OCI-LY7 (cell line): ENCODE measurements at regions not wholly inside any gene's neighbourhood (a gene's known extent, or its start where the extent isn't known, plus 50 kb on each side); places are given as distances from the start of the nearest gene placed in this dataset.

ENCODE experiments used
- BruUV-seq: library from RNA; stranded (reverse); fragments of 400-500 nt; replicated peaks from 2 replicates; lab custom pipeline; 2021; lab: Mats Ljungman, UMichigan
- CTCF ChIA-PET: fragments of 300-600 bp; sonication (Branson Sonifier 250); formaldehyde crosslinking; loops from one replicate; lab custom pipeline; 2022; ENCODE audit warnings: antibody characterized with exemption; ENCODE audit not compliant: unreplicated experiment; lab: Charles Lee
- POLR2A ChIA-PET: fragments of 300-600 bp; sonication (Branson Sonifier 250); formaldehyde crosslinking; loops from one replicate; lab custom pipeline; 2022; ENCODE audit warnings: antibody characterized with exemption; lab: Charles Lee
- DNase-seq: peaks from one replicate; pipeline ENCODE4 v3.0.0-alpha.2; 2015; ENCODE audit warnings: low spot score
- H2AFZ ChIP-seq: fragments of 200-600 bp; sonication (generic), shearing (Covaris generic); 2 replicates; pipeline ENCODE4 v1.6.1; 2014; ENCODE audit warnings: mild to moderate bottlenecking, antibody characterized with exemption, low read length, moderate library complexity
- H3K27ac ChIP-seq: fragments of 200-600 bp; sonication (generic); 2 replicates; pipeline ENCODE4 v1.5.1; 2014; ENCODE audit warnings: mixed run types, low read depth, mild to moderate bottlenecking, moderate library complexity, low read length, inconsistent platforms; ENCODE audit not compliant: poor library complexity, severe bottlenecking
- H3K36me3 ChIP-seq: fragments of 200-600 bp; sonication (generic); 2 replicates; pipeline ENCODE4 v1.6.1; 2014; ENCODE audit warnings: mild to moderate bottlenecking, antibody characterized with exemption, low read length, moderate library complexity, mixed read lengths; ENCODE audit not compliant: insufficient read depth
- H3K4me1 ChIP-seq: fragments of 200-600 bp; sonication (generic); 2 replicates; pipeline ENCODE4 v1.5.1; 2014; ENCODE audit warnings: mild to moderate bottlenecking, low read length; ENCODE audit not compliant: insufficient read depth, poor library complexity, severe bottlenecking
- H3K4me2 ChIP-seq: fragments of 200-600 bp; sonication (generic); 2 replicates; pipeline ENCODE4 v1.6.1; 2014; ENCODE audit warnings: mild to moderate bottlenecking, low read length
- H3K4me3 ChIP-seq: fragments of 200-600 bp; sonication (generic); 2 replicates; pipeline ENCODE4 v1.5.1; 2014; ENCODE audit warnings: mild to moderate bottlenecking, low read depth, low read length; ENCODE audit not compliant: poor library complexity, severe bottlenecking
- H3K79me2 ChIP-seq: fragments of 200-600 bp; sonication (generic); 2 replicates; pipeline ENCODE4 v1.6.1; 2016; ENCODE audit warnings: low read depth, mild to moderate bottlenecking, low read length, moderate library complexity, mixed read lengths; ENCODE audit not compliant: insufficient read depth
- H3K9me2 ChIP-seq: fragments of 200-600 bp; sonication (generic); 2 replicates; pipeline ENCODE4 v1.6.1; 2016; ENCODE audit warnings: mild to moderate bottlenecking, low read length, mixed read lengths; ENCODE audit not compliant: insufficient read depth
- H3K9me3 ChIP-seq: fragments of 200-600 bp; sonication (generic); 2 replicates; pipeline ENCODE4 v1.6.1; 2014; ENCODE audit warnings: mild to moderate bottlenecking, mixed run types, low read length, mixed read lengths
- H4K20me1 ChIP-seq: fragments of 200-600 bp; sonication (generic); 2 replicates; pipeline ENCODE4 v1.6.1; 2014; ENCODE audit warnings: mild to moderate bottlenecking, antibody characterized with exemption, low read length, moderate library complexity, mixed read lengths; ENCODE audit not compliant: insufficient read depth
- EZH2phosphoT487 ChIP-seq: fragments of 200-600 bp; sonication (generic); IDR thresholded peaks from 2 replicates; pipeline ENCODE4 v1.6.1; 2018; ENCODE audit warnings: low read depth, borderline replicate concordance, mild to moderate bottlenecking, mixed run types, antibody characterized with exemption, low read length, moderate library complexity, mixed read lengths
- intact Hi-C: fragments of 100-400 bp; cut with micrococcal nuclease; formaldehyde crosslinking; loops from one replicate; pipeline ENCODE4 v1.10.0; 2022; ENCODE audit not compliant: unreplicated experiment
- TF ChIP-seq, protein P1 (sequence below): fragments of 200-600 bp; sonication (generic); conservative IDR thresholded peaks from 2 replicates; pipeline ENCODE4 v1.5.1; 2014; ENCODE audit warnings: mild to moderate bottlenecking, antibody characterized with exemption, low read length, moderate library complexity, mixed read lengths

- no TSS peak for BruUV-seq
- Histone ChIP-seq H3K4me1 (no peaks in the 10 kb centered on the region), H2AFZ (no peak overlapping the region), H3K4me2 (no peak overlapping the region), H3K27ac (no peak overlapping the region), H3K79me2 (no peaks in the 10 kb centered on the region), H3K36me3 (no peaks in the 10 kb centered on the region), H3K4me3 (no peak overlapping the region), H3K9me2 (no peaks in the 10 kb centered on the region), H4K20me1 (no peaks in the 10 kb centered on the region), H3K9me3 (no peaks in the 10 kb centered on the region)
- POLR2A ChIA-PET: no interaction called here
- TF ChIP-seq EZH2phosphoT487: no peak
- TF ChIP-seq, protein P1, sequence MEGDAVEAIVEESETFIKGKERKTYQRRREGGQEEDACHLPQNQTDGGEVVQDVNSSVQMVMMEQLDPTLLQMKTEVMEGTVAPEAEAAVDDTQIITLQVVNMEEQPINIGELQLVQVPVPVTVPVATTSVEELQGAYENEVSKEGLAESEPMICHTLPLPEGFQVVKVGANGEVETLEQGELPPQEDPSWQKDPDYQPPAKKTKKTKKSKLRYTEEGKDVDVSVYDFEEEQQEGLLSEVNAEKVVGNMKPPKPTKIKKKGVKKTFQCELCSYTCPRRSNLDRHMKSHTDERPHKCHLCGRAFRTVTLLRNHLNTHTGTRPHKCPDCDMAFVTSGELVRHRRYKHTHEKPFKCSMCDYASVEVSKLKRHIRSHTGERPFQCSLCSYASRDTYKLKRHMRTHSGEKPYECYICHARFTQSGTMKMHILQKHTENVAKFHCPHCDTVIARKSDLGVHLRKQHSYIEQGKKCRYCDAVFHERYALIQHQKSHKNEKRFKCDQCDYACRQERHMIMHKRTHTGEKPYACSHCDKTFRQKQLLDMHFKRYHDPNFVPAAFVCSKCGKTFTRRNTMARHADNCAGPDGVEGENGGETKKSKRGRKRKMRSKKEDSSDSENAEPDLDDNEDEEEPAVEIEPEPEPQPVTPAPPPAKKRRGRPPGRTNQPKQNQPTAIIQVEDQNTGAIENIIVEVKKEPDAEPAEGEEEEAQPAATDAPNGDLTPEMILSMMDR: no peak
- CTCF ChIA-PET: no interaction called here
- no peak for DNase-seq
- intact Hi-C loops: no loop called here
These were observed 91.7 kb upstream of the MMADHC start for GRCh38 chr2:149679286-149679685.

GRCh38 chr2:149677416-149677815 is 89.8 kb upstream of the MMADHC start:
- CTCF ChIA-PET: no interaction called here
- H3K4me1 ChIP-seq: no peaks in the 10 kb centered on the region
- intact Hi-C loops: no loop called here
- H3K9me3 ChIP-seq: no peaks in the 10 kb centered on the region
- H3K4me2 ChIP-seq: no peak overlapping the region
- no TSS peak for BruUV-seq
- POLR2A ChIA-PET: no interaction called here
- DNase-seq: no peak
- no peaks in the 10 kb centered on the region for H3K79me2 ChIP-seq
- no peak overlapping the region for H3K27ac ChIP-seq
- H3K36me3 ChIP-seq: no peaks in the 10 kb centered on the region
- H2AFZ ChIP-seq: no peak overlapping the region
- no peak overlapping the region for H3K4me3 ChIP-seq
- no peaks in the 10 kb centered on the region for H3K9me2 ChIP-seq
- TF ChIP-seq, protein P1: no peak
- no peak for TF ChIP-seq EZH2phosphoT487
- H4K20me1 ChIP-seq: no peaks in the 10 kb centered on the region

DNA sequence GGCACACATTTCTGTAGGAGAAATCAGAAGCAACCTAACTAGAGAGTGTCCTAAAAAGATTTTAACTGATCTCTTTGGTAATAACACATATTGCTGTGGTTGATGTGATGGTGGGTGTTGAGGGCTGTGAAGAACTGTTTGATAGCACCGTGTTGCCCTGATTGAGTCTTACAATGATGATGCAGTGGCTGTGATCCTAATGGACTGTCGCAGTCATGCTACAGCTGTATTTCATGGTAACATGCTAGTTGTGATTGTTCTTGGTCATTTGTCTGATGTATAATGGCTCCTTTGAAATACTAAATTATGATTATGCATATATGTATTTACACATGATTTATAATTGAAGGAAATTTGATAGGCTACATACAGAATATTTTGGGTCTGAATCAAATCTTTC is 82.5 kb upstream of the MMADHC start:
- no peak overlapping the region for H3K4me2 ChIP-seq
- no peak overlapping the region for H3K4me3 ChIP-seq
- H3K9me2 ChIP-seq: no peaks in the 10 kb centered on the region
- intact Hi-C loops: no loop called here
- no peaks in the 10 kb centered on the region for H3K79me2 ChIP-seq
- H4K20me1 ChIP-seq: no peaks in the 10 kb centered on the region
- no peak overlapping the region for H3K27ac ChIP-seq
- H3K4me1 ChIP-seq: no peaks in the 10 kb centered on the region
- DNase-seq: no peak
- POLR2A ChIA-PET: no interaction called here
- H2AFZ ChIP-seq: no peak overlapping the region
- TF ChIP-seq, protein P1: no peak
- TF ChIP-seq EZH2phosphoT487: no peak
- no TSS peak for BruUV-seq
- H3K36me3 ChIP-seq: no peaks in the 10 kb centered on the region
- no peaks in the 10 kb centered on the region for H3K9me3 ChIP-seq
- CTCF ChIA-PET: no interaction called here
